22Rv1 (cell line): ENCODE measurements at regions not wholly inside any gene's neighbourhood (a gene's known extent, or its start where the extent isn't known, plus 50 kb on each side); places are given as distances from the start of the nearest gene placed in this dataset.

Experiments
- CTCF ChIP-seq: fragments of 450-650 bp; IDR thresholded peaks from 2 replicates; pipeline ENCODE4 v1.5.1; 2017; ENCODE audit warnings: mild to moderate bottlenecking
- ZFX ChIP-seq: fragments of 450-650 bp; IDR thresholded peaks from 2 replicates; pipeline ENCODE4 v1.6.1; 2017; ENCODE audit warnings: antibody characterized with exemption, borderline replicate concordance

GRCh38 chr6:4017058-4017739, 61.7 kb downstream of the FAM217A start:
- no peak for TF ChIP-seq CTCF
- TF ChIP-seq ZFX = no peak
